ENCODE measurements at regions not wholly inside any gene's neighbourhood (a gene's known extent, or its start where the extent isn't known, plus 50 kb on each side); places are given as distances from the start of the nearest gene placed in this dataset.
"Not testable (repeated sequence)": the region's sequence is repeated elsewhere in the genome, so short reads cannot be mapped to it uniquely, and the experiment has no call there.

GRCh38 chr16:58850019-58850677 lies 116.0 kb upstream of the GOT2 start:
- intact Hi-C loops (cut with DNase I; ENCODE audit: low total_unique reads): no loop called here
- H3K9me3 ChIP-seq: peaks cover 0 to 9% (median 0%) of the 10 kb centered on the region in 8 donors
- 50 to 60% (median 55%) methylated on average over 4 of the region's 4 CpGs for WGBS, 5 donors
- no peaks in the 10 kb centered on the region for H3K36me3 ChIP-seq
- H3K27me3 ChIP-seq (replicated peaks in 1 of 7): no peaks in the 10 kb centered on the region
- H3K4me3 ChIP-seq: no peak overlapping the region
- TF ChIP-seq POLR2AphosphoS5 (IDR thresholded peaks at IDR 0.05): no peak
- TF ChIP-seq POLR2A (IDR thresholded peaks at IDR 0.05): no peak
- TF ChIP-seq CTCF (IDR thresholded peaks at IDR 0.05 in 8 of 11, conservative IDR thresholded peaks at IDR 0.05 in 3 of 11): no peak
- H3K4me1 ChIP-seq: peaks cover 0 to 9% (median 0%) of the 10 kb centered on the region in 6 donors
- H3K27ac ChIP-seq: no peak overlapping the region
- DNase-seq: no peak

DNA sequence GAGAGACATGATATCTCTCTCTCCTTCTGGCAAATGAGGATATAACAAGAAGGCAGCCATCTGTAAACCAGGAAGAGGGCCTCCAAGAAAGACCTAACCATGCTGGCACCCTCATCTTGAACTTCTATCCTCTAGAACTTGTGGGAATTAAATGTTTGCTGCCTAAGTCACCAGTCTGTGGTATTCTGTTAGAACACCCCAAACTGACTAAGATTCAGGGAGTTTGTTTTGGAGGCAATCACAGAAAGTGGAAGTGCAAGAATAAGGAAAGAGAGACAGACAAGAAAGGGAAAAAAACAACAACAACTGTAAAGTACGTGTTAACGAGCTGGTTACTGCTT lies 114.5 kb upstream of the GOT2 start:
- peaks cover 0 to 9% (median 0%) of the 10 kb centered on the region in 8 donors for H3K9me3 ChIP-seq
- no peak overlapping the region for H3K4me3 ChIP-seq
- 84 to 98% (median 89%) methylated on average over 2 of the region's 2 CpGs for WGBS, 5 donors
- H3K36me3 ChIP-seq: no peaks in the 10 kb centered on the region
- no peak overlapping the region for H3K27ac ChIP-seq
- no peak for DNase-seq
- TF ChIP-seq CTCF (IDR thresholded peaks at IDR 0.05 in 8 of 11, conservative IDR thresholded peaks at IDR 0.05 in 3 of 11) (no peak), POLR2AphosphoS5 (IDR thresholded peaks at IDR 0.05) (no peak), POLR2A (IDR thresholded peaks at IDR 0.05) (no peak)
- H3K27me3 ChIP-seq (replicated peaks in 1 of 7): no peaks in the 10 kb centered on the region
- intact Hi-C loops (cut with DNase I; ENCODE audit: low total_unique reads): no loop called here
- peaks cover 0 to 1% (median 0%) of the 10 kb centered on the region in 6 donors for H3K4me1 ChIP-seq

DNA sequence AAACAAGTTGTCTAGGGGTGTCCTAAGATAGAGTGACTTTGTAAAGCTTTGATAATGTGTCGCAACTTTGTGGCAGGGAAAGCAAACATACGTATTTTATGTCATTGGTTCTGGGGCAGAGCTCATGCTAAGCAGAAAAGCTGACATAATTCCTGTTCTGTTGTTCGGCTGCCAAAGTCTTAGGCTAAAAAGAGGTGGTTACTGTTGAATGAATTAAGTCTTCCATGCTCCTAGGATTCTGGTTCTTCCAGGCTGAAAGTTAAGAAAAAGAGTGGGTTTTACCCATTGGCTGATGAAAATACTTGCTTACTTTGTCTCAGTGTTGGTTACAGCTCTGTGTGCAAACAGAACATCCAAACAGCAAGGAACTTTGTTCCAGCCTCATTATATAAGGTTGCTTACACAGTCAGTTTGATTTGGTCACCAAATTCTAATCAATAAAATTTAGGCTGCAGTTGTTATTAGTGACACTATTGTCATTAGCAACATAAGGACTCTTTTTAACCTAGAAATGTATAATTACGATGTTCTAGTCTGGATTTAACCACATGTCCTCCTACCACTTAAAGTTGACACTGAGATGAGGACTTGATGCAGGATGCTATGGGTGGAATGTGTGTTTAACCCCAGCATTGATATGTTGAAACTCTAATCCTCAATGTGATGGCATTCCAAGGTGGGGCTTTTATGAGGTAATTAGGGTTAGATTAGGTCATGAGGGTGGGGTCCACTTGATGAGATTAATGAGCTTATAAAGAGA lies 114.0 kb upstream of the GOT2 start:
- no peak for DNase-seq

DNA sequence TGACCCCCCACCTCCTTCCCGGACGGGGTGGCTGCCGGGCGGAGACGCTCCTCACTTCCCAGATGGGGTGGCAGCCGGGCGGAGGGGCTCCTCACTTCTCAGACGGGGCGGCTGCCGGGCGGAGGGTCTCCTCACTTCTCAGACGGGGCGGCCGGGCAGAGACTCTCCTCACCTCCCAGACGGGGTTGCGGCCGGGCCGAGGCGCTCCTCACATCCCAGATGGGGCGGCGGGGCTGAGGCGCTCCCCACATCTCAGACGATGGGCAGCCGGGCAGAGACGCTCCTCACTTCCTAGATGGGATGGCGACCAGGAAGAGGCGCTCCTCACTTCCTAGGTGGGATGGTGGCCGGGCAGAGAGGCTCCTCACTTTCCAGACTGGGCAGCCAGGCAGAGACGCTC lies 112.1 kb upstream of the GOT2 start:
- intact Hi-C loops (cut with DNase I; ENCODE audit: low total_unique reads); H3K4me3 ChIP-seq; H3K9me3 ChIP-seq; H3K4me1 ChIP-seq; H3K36me3 ChIP-seq; H3K27me3 ChIP-seq (replicated peaks in 1 of 7); DNase-seq; H3K27ac ChIP-seq: not testable (repeated sequence)
- WGBS, 5 donors: 88 to 100% (median 96%) methylated on average over 1 to 29 of the region's 29 CpGs

More for the DNA sequence above, 114.0 kb upstream of the GOT2 start:
- Histone ChIP-seq H3K9me3 (peaks cover 0 to 9% (median 0%) of the 10 kb centered on the region in 8 donors), H3K27ac (no peak overlapping the region), H3K4me1 (no peaks in the 10 kb centered on the region), H3K36me3 (no peaks in the 10 kb centered on the region), H3K4me3 (no peak overlapping the region), H3K27me3 (replicated peaks in 1 of 7) (no peaks in the 10 kb centered on the region)
- 56 to 81% (median 66%) methylated on average over 4 of the region's 4 CpGs for WGBS, 5 donors
- TF ChIP-seq POLR2AphosphoS5 (IDR thresholded peaks at IDR 0.05): no peak
- intact Hi-C loops (cut with DNase I; ENCODE audit: low total_unique reads): no loop called here

DNA sequence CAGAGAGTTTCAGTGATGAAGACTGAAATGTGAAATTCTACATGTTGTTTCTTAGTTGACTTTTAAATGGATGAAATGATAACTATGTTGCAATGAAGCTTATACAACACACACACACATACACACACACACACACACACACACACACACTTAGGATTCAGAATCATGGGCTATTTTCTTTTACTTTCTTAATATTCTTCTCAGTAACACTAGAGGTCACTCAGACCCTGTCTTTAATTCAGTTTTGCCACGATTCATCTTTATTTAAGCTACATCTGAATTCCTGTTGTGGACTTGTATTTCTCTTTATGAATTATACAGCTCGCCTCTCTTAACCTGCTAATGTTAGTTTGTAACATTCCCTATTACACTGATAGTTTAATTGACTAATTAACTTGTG lies 109.6 kb upstream of the GOT2 start:
- no peak for DNase-seq
- Histone ChIP-seq H3K36me3 (no peaks in the 10 kb centered on the region), H3K4me3 (no peak overlapping the region), H3K27me3 (replicated peaks in 1 of 7) (no peaks in the 10 kb centered on the region), H3K27ac (no peak overlapping the region), H3K9me3 (peaks cover 0 to 9% (median 0%) of the 10 kb centered on the region in 8 donors), H3K4me1 (no peaks in the 10 kb centered on the region)
- intact Hi-C loops (cut with DNase I; ENCODE audit: low total_unique reads): no loop called here
- TF ChIP-seq POLR2A (IDR thresholded peaks at IDR 0.05) (no peak), POLR2AphosphoS5 (IDR thresholded peaks at IDR 0.05) (no peak), CTCF (IDR thresholded peaks at IDR 0.05 in 8 of 11, conservative IDR thresholded peaks at IDR 0.05 in 3 of 11) (peak in 3 of 11 experiments; percentile 12 to 39 (median 33))
- WGBS, 5 donors: 12 to 21% (median 19%) methylated on average over 2 of the region's 2 CpGs
